ENCODE measurements at regions not wholly inside any gene's neighbourhood (a gene's known extent, or its start where the extent isn't known, plus 50 kb on each side); places are given as distances from the start of the nearest gene placed in this dataset.

DNA sequence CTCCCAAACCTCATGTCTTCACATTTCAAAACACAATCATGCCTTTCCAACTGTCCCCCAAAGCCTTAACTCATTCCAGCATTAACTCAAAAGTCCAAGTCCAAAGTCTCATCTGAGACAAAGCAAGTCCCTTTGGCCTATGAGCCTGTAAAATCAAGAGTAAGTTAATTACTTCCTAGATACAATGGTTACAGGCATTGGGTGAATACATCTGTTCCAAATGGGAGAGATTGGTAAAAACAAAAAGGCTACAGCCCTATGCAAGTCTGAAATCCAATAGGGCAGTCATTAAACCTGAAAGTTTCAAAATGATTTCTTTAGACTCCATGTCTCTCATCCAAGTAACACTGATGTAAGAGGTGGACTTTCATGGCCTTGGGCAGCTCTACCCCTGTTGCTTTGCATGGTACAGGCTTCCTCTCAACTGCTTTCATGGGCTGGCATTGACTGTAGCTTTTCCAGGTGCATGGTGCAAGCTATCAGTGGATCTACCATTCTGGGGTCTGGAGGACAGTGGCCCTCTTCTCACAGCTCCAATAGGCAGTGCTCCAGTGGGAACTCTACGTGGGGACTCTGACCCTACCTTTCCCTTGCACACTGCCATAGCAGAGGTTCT is 55.0 kb upstream of the PLSCR4 start:
- DNase-seq (ENCODE audit: low read depth) = no peak
- H3K4me3 ChIP-seq (ENCODE audit: low read depth, low read length) = no peak overlapping the region
- TF ChIP-seq, protein P1, sequence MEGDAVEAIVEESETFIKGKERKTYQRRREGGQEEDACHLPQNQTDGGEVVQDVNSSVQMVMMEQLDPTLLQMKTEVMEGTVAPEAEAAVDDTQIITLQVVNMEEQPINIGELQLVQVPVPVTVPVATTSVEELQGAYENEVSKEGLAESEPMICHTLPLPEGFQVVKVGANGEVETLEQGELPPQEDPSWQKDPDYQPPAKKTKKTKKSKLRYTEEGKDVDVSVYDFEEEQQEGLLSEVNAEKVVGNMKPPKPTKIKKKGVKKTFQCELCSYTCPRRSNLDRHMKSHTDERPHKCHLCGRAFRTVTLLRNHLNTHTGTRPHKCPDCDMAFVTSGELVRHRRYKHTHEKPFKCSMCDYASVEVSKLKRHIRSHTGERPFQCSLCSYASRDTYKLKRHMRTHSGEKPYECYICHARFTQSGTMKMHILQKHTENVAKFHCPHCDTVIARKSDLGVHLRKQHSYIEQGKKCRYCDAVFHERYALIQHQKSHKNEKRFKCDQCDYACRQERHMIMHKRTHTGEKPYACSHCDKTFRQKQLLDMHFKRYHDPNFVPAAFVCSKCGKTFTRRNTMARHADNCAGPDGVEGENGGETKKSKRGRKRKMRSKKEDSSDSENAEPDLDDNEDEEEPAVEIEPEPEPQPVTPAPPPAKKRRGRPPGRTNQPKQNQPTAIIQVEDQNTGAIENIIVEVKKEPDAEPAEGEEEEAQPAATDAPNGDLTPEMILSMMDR (IDR thresholded peaks at IDR 0.05; ENCODE audit: insufficient read depth, low read depth, low read length) = no peak

DNA sequence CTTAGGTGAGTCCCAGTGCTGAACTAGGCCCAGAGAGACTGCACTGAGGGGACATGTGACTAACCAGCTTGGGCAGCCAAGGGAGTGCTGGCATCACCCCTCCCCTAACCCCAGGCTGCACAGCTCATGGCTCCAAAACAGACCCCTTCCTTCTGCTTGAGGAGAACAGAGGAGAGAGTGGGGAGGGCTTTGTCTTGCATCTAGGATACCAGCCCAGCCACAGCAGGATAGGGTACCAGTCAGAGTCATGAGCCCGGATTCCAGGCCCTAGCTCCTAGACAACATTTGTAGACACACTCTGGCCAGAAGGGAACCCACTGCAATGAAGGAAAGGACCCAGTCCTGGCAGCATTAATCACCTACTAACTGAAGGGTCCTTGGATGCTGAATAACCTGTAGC is 49.9 kb upstream of the PLSCR4 start:
- H3K4me3 ChIP-seq (ENCODE audit: low read depth, low read length) = no peak overlapping the region
- TF ChIP-seq, protein P1 (IDR thresholded peaks at IDR 0.05; ENCODE audit: insufficient read depth, low read depth, low read length) = no peak
- no peak for DNase-seq (ENCODE audit: low read depth)

Measured in fibroblast of villous mesenchyme (primary cell).